Testis (tissue), 2 donors: ENCODE measurements at regions not wholly inside any gene's neighbourhood (a gene's known extent, or its start where the extent isn't known, plus 50 kb on each side); places are given as distances from the start of the nearest gene placed in this dataset.

Experiments used
- DNase-seq: peaks from one replicate; pipeline ENCODE4 v3.0.0-alpha.2; 2019
- H3K27ac ChIP-seq, 2 donors: fragments of 200-600 bp; sonication (generic); one replicate each; pipeline ENCODE4 v1.5.1; 2019
- H3K27me3 ChIP-seq: fragments of 200-600 bp; sonication (generic); one replicate; pipeline ENCODE4 v1.5.1; 2019
- H3K36me3 ChIP-seq: fragments of 200-600 bp; sonication (generic); one replicate; pipeline ENCODE4 v1.5.1; 2017; ENCODE audit warnings: low read depth; ENCODE audit errors: missing control alignments
- H3K4me1 ChIP-seq: fragments of 200-600 bp; sonication (generic); one replicate; pipeline ENCODE4 v1.5.1; 2019
- H3K4me3 ChIP-seq, 2 donors: fragments of 200-600 bp; sonication (generic); one replicate each; pipeline ENCODE4 v1.5.1; 2017 to 2019
- H3K9me3 ChIP-seq: fragments of 200-600 bp; sonication (generic); one replicate; pipeline ENCODE4 v1.5.1; 2017
- CTCF ChIP-seq, 3 experiments: fragments of 450-650 bp in 2 of 3; fragments of 200-600 bp in 1 of 3; sonication (generic) in 1 of 3; IDR thresholded peaks; one replicate each; pipeline ENCODE4 v1.5.1; 2016 to 2019; ENCODE audit warnings: antibody characterized with exemption in 3 of 3, mild to moderate bottlenecking in 2 of 3, moderate library complexity in 1 of 3
- POLR2A ChIP-seq: fragments of 450-650 bp; IDR thresholded peaks from one replicate; pipeline ENCODE4 v1.6.1; 2017; ENCODE audit warnings: antibody characterized with exemption, mild to moderate bottlenecking, moderate library complexity
- WGBS, 2 donors: methylation state at CpG; one replicate each; pipeline ENCODE4 v1.1.5; 2018; 5-methylcytosine and 5-hydroxymethylcytosine counted together
- intact Hi-C: fragments of 100-400 bp; cut with DNase I; formaldehyde crosslinking; loops from one replicate; pipeline ENCODE4 v1.15.1; 2023; ENCODE audit warnings: low total_unique reads

GRCh38 chr14:97452314-97452713 lies 655.1 kb downstream of the VRK1 start:
- Histone ChIP-seq H3K9me3 (no peaks in the 10 kb centered on the region), H3K27ac (no peak overlapping the region), H3K4me1 (no peaks in the 10 kb centered on the region), H3K36me3 (no peaks in the 10 kb centered on the region), H3K27me3 (no peaks in the 10 kb centered on the region), H3K4me3 (no peak overlapping the region)
- no peak for TF ChIP-seq CTCF (IDR thresholded peaks at IDR 0.05)
- TF ChIP-seq POLR2A, result no peak
- intact Hi-C loops, result no loop called here
- no peak for DNase-seq

- 93 to 95% methylated on average over 2 of the region's 2 CpGs for WGBS, 2 donors
These were observed 656.8 kb downstream of the VRK1 start for GRCh38 chr14:97453991-97454390.

GRCh38 chr14:97456462-97456861 lies 659.3 kb downstream of the VRK1 start:
- H3K36me3 ChIP-seq, result no peaks in the 10 kb centered on the region
- no peaks in the 10 kb centered on the region for H3K4me1 ChIP-seq
- TF ChIP-seq CTCF (IDR thresholded peaks at IDR 0.05) (no peak), POLR2A (no peak)
- H3K9me3 ChIP-seq, result no peaks in the 10 kb centered on the region
- intact Hi-C loops, result no loop called here
- no peaks in the 10 kb centered on the region for H3K27me3 ChIP-seq
- DNase-seq, result no peak
- WGBS, 2 donors, result 84 to 86% methylated on average over 9 of the region's 9 CpGs
- no peak overlapping the region for H3K4me3 ChIP-seq
- H3K27ac ChIP-seq, result no peak overlapping the region

More at GRCh38 chr14:97453991-97454390, 656.8 kb downstream of the VRK1 start:
- Histone ChIP-seq H3K27me3 (no peaks in the 10 kb centered on the region), H3K9me3 (no peaks in the 10 kb centered on the region), H3K27ac (no peak overlapping the region), H3K4me1 (no peaks in the 10 kb centered on the region), H3K4me3 (no peak overlapping the region), H3K36me3 (no peaks in the 10 kb centered on the region)
- no peak for DNase-seq
- intact Hi-C loops, result no loop called here
- TF ChIP-seq POLR2A, result no peak
- TF ChIP-seq CTCF (IDR thresholded peaks at IDR 0.05), result no peak

GRCh38 chr14:97456958-97457357 lies 659.8 kb downstream of the VRK1 start:
- WGBS, 2 donors, result 73 to 75% methylated on average over 4 of the region's 4 CpGs
- no peak for DNase-seq
- H3K9me3 ChIP-seq, result no peaks in the 10 kb centered on the region
- no peaks in the 10 kb centered on the region for H3K4me1 ChIP-seq
- no peaks in the 10 kb centered on the region for H3K36me3 ChIP-seq
- H3K4me3 ChIP-seq, result no peak overlapping the region
- H3K27me3 ChIP-seq, result no peaks in the 10 kb centered on the region
- TF ChIP-seq CTCF (IDR thresholded peaks at IDR 0.05) (no peak), POLR2A (no peak)
- H3K27ac ChIP-seq, result no peak overlapping the region
- intact Hi-C loops, result no loop called here

- H3K36me3 ChIP-seq, result no peaks in the 10 kb centered on the region
- TF ChIP-seq POLR2A, result no peak
- no peaks in the 10 kb centered on the region for H3K4me1 ChIP-seq
- no peak overlapping the region for H3K27ac ChIP-seq
- no peaks in the 10 kb centered on the region for H3K27me3 ChIP-seq
- H3K9me3 ChIP-seq, result no peaks in the 10 kb centered on the region
- intact Hi-C loops, result no loop called here
- DNase-seq, result no peak
- no peak overlapping the region for H3K4me3 ChIP-seq
- WGBS, 2 donors, result 27 to 44% methylated on average over 16 of the region's 16 CpGs
These were observed 660.4 kb downstream of the VRK1 start for GRCh38 chr14:97457575-97458085.
